SKM-1 (cell line): ENCODE measurements at regions not wholly inside any gene's neighbourhood (a gene's known extent, or its start where the extent isn't known, plus 50 kb on each side); places are given as distances from the start of the nearest gene placed in this dataset.

Experiments
- DNase-seq: peaks from one replicate; lab custom pipeline; 2025; ENCODE audit not compliant: unreplicated experiment; lab: John Stamatoyannopoulos, UW

DNA sequence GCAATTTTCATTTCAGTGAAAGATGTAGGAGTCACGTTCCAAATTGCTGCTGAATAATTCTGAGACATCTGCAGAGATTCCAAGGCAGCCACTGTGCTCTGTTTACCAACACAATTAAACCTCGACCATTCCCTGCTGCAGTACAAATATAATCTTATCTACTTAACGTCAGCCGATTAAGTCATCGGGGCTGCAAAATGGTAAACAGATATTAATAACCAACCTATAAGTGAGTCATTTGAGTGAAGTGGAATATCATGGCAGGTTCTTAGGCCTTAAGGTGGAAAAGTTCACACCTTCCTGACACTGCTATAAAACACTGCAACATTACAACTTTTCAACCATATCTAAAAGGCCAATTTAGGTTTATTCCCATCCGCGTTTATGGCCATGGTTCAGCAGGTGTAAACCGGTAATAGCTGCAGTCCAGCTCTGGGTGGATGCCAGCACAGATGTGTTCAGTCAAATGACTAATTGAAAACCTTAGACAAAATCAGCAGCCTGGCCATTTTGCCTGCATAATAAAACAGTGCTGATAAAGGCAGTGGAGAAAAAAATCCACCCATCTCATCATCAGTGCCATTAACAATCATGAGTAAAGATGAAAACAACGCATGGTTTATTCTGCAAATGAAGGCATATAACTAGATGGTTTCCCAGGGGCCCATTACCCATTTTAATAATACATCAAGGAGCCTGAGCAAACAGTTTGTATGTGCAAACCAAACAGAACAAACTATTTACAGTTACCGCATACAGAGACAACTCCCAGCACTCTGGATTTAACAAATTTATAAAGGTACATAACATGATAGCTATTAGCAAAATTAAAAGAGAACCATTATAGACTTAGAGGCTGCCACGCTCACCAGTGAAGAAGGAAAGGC lies 202.9 kb upstream of the IRX3 start:
- no peak for DNase-seq

- no peak for DNase-seq
Measured at GRCh38 chr16:54488729-54489128, 202.1 kb upstream of the IRX3 start.

DNA sequence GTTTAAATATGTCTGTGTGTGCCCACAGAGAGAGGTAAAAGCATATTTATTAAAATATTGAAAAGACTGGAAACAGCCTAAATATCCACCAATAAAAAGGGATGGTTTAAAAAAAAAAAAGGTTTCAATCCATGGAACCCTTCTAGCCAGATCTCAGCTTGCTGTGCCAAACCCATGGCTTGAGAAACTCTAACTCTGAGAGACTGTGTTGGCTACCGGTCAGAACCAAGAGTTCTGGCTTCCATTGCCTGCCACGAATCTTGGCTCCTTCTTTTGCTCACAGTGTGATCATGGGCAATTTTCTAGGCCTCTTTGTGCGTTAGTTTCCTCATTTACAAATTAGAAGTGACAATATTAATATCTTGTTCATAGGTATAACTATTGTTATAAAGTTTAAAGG lies 201.3 kb upstream of the IRX3 start:
- no peak for DNase-seq

GRCh38 chr16:54484700-54485099 lies 198.1 kb upstream of the IRX3 start:
- no peak for DNase-seq

- no peak for DNase-seq
Measured at GRCh38 chr16:54482892-54483574, 196.4 kb upstream of the IRX3 start.

DNA sequence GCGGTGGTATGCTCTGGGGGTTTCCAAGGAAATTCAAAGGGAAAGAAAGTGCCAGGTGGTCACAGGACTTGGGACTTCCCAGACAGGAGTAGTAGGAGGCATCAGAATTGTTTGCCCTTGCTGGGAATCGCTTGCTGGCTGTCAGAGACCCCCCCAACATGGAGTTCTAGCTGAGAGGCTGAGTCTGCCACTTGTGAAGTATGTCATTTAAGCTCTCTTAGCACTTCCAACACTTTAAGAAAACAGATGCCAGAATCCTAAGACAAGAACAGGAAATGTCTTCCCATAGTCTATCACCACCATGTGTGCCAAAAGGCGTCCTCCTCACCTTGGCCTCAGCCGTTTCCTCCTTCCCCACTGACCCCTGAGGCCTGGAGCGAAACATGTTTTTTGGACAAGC lies 193.8 kb upstream of the IRX3 start:
- no peak for DNase-seq

DNA sequence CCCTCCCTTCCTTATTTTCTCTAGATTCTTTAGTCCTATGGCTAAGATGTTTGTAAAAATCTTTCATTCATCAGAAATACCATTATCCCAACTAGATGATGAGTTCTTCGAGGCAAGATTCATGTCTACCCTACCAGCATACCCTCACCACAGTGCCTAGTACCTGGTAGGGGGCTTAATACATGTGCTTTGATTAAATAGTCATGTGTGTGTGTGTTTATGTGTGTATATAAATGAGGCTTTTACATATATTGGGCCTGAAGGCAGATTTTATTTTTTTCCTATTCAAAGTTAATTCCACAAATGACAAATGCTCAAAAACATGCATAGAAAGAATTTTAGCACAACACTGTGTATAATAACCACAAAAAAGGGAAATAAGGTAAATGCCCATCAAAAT lies 193.0 kb upstream of the IRX3 start:
- DNase-seq: no peak

DNA sequence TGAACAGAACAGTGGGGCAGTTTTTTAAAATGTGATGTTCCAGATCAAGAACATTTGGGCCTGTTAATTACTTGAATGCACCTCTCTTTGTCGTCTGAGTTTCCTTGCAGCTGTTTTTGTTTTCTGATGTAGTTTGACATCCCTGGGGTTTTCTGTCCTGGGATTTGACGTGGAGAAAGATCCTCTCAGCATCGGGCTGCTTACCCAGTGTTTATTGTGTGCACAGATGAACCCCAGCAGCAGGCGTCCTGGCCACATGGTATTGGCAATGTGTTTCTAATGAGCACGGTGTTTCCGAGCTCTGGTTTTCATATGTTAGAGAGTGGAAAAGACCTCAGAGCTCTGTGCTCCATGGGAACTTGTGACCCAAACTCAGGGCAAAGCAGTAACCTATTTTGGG lies 191.1 kb upstream of the IRX3 start:
- DNase-seq: no peak

- DNase-seq: no peak
Measured at GRCh38 chr16:54475019-54475601, 188.5 kb upstream of the IRX3 start.

DNA sequence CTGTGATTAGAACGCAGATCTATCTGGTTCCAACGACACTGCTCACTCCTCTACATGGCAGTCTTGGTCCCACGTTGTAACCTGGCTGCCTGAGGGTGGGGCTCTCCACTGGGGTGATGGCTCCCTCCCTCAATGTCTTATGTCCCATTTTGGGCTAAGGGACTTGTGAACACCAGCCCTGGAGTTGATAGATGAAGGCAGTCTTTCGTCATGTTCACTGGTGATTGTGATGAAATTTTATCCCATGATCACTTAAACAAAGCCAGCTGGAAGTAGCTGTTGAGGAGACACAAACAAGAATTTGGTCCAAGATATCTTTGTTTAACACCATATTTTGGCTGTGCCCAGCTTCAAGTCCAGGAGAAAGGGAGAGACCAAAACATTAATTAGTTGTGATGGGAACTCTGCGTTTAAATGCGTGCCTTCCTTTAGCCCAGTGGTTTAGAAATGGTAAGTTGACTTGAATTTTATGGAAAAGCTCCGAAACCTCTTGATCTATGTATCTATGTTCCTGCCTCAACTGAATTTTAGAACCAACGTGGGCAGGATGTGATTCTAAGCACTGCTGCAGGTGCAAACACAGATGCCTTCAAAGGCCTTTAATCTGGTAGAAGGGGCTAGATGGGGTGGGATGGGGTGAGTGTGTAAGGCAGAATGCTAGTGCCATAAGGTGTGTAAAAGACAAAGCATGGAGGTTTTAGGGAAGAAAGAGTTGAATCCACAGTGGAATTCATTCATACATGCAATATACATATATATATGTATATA lies 186.8 kb upstream of the IRX3 start:
- DNase-seq: no peak

GRCh38 chr16:54467398-54467797 lies 180.8 kb upstream of the IRX3 start:
- DNase-seq: no peak

DNA sequence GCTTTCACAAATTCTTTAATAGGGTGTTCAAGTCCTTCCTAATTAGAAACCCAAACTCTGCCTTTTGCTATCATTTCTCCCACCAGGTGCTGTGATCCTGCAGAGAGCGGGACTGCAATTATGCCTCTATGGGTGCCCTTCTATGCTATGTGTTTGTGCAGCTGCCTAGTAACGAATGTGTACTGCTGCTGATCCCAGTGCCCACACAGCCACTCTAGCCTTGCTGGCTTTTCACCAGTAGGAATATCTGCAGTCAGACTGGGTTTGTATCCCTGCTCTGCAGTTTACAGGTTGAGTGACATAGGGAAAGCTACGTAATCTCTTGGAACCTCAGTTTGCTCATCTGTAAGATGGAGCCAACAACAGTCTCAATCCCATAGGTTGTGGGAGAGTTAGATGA lies 179.6 kb upstream of the IRX3 start:
- no peak for DNase-seq

DNA sequence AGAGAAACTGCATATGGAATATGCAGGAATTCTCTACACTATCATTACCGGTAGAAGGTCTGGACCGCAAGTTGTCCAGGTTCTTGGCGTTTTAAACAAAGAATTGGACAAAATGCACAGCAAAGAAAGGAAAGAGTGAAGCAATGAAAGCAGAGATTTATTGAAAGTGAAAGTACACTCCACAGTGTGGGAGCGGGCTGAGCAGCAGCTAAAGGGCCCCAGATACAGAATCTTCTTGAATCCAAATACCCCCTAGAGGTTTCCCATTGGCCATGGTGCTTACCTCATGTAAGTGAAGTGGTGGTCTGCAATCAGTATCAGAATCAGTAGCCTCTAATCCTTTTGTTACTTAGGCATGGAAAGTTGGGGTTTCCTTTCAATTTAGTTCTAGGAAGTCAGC lies 178.5 kb upstream of the IRX3 start:
- no peak for DNase-seq

DNA sequence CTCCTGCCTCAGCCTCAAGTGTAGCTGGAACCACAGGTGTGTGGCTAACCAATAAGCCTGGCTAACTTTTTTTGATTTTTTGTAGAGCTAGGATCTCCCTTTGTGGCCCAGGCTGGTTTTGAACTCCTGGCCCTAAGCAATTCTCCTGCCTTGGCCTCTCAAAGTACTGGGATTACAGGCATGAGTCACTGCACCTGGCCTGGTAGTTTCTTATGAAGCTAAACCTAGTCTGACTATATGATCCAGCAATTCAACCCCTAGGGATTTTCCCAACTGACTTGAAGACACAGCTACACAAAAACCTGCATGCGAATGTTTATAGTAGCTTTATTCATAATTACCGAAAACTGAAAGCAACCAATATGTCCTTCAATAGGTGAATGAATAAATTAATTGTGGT lies 176.2 kb upstream of the IRX3 start:
- DNase-seq: no peak

DNA sequence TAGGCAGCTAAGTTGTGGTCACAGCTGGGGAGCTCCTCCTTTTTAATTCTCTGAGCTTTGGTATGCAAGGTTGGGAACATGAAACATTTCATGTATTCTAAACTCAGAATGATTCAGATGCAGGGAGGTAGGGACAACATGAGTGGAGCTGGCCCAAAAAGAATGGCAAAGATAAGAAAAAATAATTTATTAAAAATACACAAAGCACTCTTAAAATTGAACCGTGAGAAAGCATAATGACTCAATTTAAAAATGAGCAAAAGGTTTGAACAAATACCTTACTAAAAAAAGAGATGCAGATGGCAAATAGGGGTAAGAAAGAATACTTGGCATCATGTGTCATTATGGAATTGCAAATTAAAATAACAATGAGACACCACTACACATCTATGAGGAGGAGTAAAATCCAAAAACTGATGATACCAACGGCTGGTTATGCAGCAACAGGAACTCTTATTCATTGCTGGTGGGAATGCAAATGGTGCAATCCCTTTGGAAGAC lies 175.6 kb upstream of the IRX3 start:
- DNase-seq: no peak

DNA sequence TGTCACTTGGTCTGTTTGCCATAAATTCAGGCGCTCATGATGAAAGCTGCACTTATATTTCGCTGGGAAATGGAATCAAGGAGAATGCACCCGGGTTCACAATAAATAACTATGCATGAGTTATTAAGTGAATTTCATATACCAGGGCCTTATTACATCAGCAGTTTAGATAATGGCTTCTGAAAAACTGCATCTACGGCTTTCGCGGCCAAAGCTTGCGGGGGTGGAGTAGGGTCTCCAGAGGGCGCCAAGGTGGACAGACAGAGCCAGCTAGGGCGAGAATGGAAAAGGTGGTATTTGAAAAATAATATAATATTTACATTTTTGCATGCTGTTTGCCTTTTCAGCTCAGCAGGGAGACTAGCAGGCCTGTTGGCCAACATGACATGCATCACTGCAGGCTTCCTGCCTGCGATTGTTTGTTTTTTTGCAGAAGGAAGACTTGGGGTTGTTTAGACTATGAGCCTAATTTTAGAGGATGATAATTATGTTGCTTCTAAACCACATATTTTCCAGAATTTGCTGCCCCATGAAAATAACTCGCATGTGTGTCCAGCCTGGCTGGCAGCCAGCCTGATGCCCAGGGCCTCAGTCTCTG lies 173.8 kb upstream of the IRX3 start:
- DNase-seq: no peak

DNA sequence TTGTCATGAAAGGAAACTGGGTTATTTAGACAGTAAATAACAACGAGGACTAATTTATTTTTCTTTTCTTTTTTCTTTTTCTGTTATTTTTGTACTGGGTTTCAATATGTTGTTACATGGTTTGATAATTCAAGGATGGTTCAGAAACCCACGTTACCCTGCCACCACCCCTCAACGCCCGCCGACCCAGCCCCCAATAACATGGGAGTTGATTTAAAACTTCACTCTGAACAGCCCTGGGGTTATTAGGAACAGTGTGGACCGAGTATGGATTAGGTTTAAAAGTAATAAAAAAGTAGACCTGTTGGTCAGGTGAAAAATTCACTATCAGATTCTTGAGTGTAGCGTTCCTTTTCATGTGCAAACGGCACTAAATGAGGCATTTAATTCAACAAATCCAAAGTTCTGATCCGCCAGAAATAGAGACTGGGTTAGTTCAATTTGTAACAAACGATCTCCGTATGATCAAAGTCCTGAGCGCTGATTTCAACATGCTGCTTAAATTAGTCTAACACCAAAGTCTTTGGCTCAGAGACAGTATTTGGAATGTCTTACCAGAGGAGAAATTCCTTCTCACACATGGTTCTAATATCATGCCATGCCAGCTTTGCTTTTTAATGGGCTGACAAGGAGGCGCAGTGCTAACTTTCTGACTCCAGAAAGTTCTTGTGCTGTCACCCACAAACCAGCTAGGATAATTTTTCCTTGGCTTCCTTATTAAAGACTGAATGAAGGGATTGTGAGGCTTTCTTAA lies 173.1 kb upstream of the IRX3 start:
- no peak for DNase-seq

DNA sequence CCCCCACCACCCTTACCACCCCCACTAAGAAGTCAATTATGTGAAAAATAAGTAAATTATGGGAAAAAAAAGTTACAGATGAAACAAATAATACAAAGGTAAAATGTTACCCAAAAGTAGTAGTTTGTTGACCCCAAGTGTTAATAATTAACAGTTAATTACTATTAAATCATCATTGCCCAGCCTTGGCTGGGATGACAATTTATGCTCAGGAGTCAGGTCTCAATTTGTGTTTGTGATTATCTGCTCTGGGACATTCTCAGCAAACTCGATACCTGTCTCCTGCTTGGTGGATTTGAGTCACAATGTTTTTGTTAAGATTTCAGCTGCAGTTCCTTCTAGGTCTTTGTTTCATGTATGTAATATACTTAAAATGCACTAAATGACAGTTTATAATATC lies 172.3 kb upstream of the IRX3 start:
- no peak for DNase-seq

DNA sequence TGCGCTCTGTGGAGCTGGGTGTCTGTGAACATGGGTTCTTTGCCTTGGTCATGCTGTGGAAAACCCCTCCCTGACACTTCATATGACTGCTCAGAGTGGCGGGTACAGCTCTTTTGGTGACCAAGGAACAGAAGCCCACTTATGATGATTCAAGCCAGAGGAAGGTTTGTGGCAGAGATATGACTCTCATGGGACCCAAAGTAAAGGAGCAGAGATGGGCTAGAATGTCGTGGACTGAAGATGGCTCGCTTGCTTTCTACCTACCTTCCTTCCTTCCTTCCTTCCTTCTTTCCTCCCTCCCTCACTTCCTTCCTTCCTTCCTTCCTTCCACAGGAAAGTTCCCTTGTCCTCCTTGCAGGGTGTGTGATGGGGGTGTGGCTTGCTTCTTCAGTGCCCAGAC lies 169.7 kb upstream of the IRX3 start:
- DNase-seq: no peak

GRCh38 chr16:54455030-54455725 lies 168.6 kb upstream of the IRX3 start:
- DNase-seq: no peak
